Epithelial cell of esophagus (primary cell): ENCODE measurements at regions not wholly inside any gene's neighbourhood (a gene's known extent, or its start where the extent isn't known, plus 50 kb on each side); places are given as distances from the start of the nearest gene placed in this dataset.
A peak's percentile ranks its signal among the peaks of the same experiment; 100 is the strongest.

Experiments used
- DNase-seq: peaks from one replicate; pipeline ENCODE4 v3.0.0; 2010; ENCODE audit warnings: low read depth
- H3K4me3 ChIP-seq: 2 replicates; pipeline ENCODE4 v1.5.1; 2011; ENCODE audit warnings: mild to moderate bottlenecking, low read length, control low read depth
- TF ChIP-seq, protein P1 (sequence below): IDR thresholded peaks from 2 replicates; pipeline ENCODE4 v1.5.1; 2011; ENCODE audit warnings: low read depth, mild to moderate bottlenecking, low read length, control low read depth, inconsistent platforms; ENCODE audit not compliant: insufficient read depth; ENCODE audit errors: missing control alignments

DNA sequence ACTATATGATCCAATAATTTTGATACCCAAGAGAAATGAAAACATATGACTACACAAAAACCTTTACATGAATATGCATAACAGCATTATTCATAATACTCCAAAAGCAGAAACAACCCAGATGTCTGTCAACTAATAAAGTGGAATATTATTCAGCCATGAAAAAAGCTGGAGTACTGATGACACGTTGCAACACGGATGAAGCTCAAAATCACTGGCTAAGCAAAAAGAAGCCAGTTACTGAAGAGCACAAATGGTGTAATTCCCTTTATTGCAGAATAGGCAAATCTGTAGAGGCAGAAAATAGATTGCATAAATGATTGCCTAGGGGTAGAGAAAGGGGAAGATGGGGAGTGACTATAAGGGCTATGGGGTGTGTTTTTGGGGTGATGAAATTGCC is 117.6 kb upstream of the FGF3 start:
- TF ChIP-seq, protein P1, sequence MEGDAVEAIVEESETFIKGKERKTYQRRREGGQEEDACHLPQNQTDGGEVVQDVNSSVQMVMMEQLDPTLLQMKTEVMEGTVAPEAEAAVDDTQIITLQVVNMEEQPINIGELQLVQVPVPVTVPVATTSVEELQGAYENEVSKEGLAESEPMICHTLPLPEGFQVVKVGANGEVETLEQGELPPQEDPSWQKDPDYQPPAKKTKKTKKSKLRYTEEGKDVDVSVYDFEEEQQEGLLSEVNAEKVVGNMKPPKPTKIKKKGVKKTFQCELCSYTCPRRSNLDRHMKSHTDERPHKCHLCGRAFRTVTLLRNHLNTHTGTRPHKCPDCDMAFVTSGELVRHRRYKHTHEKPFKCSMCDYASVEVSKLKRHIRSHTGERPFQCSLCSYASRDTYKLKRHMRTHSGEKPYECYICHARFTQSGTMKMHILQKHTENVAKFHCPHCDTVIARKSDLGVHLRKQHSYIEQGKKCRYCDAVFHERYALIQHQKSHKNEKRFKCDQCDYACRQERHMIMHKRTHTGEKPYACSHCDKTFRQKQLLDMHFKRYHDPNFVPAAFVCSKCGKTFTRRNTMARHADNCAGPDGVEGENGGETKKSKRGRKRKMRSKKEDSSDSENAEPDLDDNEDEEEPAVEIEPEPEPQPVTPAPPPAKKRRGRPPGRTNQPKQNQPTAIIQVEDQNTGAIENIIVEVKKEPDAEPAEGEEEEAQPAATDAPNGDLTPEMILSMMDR: no peak
- no peak for DNase-seq
- H3K4me3 ChIP-seq: no peak overlapping the region

DNA sequence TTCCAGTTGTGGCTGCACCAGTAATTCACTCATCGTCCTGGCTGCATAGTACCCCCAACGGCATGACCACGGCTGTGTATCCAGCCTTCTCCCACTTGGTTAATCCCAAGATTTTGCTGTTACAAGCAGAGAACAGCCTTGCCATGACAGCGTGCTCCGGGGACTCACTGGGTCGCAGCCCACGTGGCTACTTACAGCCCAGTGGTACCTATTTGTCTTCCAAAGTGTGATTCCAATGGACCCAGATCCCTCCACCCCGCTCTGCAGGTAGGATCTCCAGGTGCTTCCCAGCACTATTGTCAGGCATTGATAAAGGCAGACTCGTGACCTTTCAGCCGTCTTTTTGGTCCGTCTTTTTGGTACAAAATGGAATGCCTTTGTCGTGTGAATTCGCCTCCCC is 119.0 kb upstream of the FGF3 start:
- no peak overlapping the region for H3K4me3 ChIP-seq
- TF ChIP-seq, protein P1: no peak
- DNase-seq: no peak

DNA sequence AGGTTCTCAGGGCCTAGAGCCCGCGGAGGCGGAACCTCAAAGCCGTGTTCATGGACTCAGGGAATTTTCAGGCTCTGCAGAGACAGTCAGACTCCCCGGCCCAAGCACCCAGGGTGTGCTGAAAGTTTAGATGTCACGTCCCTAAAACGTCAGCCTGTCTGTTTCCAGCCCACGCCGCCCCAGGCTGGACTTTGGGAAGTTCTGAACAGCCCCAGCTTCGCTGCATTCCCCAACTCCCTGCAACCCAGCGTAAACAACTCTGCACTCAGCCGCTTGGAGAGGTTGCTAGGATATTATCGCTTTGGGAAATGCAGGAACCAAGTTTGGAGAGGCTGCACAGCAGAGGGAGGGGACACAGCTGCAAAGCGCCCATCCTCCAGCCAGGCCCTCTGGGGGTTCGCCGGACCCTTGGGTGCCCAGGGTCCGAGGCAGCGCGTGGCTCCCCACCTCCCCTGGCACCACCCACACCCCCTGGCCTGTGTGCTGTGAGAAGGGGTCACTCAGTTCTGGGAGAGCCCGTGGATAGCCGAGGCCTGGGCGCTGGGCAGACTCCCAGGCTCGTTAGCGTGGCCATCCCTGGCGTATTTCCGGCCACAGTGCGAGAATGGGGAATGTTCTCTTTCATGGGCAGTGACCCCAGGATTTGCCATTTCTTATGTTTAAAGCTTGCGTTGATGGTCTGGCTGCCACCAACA is 120.5 kb upstream of the FGF3 start:
- TF ChIP-seq, protein P1: no peak
- no peak for DNase-seq
- no peak overlapping the region for H3K4me3 ChIP-seq

DNA sequence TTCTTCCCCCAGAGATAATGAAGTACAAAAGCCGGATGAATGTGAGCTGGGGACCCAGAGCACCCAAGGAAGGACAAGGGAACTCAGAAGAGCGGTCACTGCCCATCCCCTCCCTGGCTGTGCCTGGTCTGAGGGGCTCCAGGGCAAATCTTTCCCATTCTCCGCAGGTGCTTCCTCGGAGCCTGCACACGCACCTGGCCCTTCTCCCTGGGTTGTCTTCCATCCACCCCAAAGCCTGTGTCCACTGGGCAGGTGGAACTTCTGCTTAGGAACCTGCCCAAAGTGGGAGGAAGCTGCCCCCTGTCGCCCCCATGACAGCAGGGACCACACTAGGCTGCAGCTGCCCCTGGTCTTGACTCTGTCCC is 121.0 kb upstream of the FGF3 start:
- H3K4me3 ChIP-seq: no peak overlapping the region

DNA sequence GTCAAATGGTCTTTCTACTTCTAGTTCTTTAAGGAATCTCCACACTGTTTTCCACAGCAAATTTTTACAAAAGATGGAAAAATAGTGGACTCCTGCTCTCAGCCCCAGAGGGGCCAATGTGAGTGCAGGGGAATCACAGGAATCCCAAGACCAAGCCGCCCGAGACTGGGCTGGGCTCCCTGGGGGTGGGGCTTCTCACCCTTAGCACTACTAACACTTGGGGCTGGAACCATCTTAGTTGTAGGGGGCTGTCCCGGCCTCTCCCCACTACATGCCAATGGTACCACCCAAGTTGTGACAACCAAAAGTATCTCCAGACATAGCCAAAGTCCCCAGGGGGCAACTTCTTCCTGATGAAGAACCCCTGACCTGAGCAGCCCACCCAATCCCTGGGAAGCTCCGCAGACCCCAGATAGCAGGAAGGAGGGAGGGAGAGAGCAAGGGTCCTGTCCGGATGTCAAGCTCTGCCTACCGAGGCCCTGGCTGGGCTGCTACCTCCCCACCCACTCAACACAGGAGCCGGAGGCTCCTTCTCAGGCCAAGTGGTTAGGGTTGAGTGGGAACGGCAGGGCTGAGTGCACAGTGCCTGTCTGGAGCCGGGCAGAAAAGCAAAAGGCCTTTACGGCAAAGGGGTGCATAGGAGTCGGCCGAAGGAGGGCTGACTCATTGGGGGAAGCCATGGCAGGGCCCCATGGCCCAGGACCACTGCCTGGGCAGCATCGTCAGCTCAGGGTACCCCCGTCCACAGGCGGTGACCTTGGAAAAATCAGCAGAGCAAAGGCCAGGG is 122.5 kb upstream of the FGF3 start:
- TF ChIP-seq, protein P1: no peak
- H3K4me3 ChIP-seq: no peak overlapping the region
- DNase-seq: no peak

More for the DNA sequence above, 121.0 kb upstream of the FGF3 start:
- no peak for DNase-seq
- TF ChIP-seq, protein P1: no peak

DNA sequence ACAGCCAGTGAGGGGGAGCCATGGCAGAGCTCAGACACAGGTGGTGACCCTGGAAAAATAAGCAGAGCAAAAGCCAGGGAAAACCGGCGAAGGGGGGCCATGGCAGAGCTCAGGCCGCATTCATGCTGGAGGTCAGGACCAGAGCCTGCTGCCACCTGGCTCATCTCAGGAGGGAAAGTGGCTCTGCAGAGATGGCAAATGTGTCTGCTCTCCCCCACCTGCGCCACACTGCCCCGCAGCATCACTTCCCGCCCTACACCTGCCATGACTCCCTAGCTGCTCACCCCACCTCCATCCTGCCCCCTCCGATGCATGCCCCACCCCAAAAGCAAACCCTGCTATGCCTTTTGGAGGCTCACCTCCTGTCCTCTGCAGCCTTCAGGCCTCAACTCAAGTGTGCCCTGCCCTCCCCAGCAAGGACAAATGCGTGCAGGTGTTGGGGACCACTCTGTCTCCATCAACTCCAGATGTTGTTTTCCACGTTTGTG is 123.2 kb upstream of the FGF3 start:
- TF ChIP-seq, protein P1: no peak
- no peak for DNase-seq
- no peak overlapping the region for H3K4me3 ChIP-seq

DNA sequence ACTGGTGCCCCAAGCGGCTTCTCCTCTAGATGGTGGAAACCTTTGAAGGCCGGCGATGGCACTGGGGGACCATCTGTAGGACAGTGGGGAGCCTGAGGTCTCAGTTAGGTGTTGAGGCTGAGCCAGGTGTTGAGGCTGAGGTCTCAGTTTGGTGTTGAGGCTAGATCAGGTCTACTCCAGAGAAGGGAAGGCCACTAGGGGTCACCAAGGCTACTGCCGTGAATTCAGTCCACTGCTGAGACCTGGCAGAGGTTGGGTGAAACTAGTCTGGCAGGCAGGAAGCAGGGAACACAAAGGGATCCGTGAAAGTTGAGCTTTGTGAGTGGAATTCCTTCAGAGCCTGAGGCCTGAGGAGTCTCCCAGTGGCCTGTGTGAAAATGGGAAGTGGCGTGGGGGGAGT is 123.8 kb upstream of the FGF3 start:
- no peak overlapping the region for H3K4me3 ChIP-seq
- DNase-seq: peak; percentile 15
- TF ChIP-seq, protein P1: no peak
